Caco-2 (cell line): ENCODE measurements at regions not wholly inside any gene's neighbourhood (a gene's known extent, or its start where the extent isn't known, plus 50 kb on each side); places are given as distances from the start of the nearest gene placed in this dataset.

Experiments used
- BruUV-seq: library from RNA; stranded (reverse); fragments of 400-500 nt; replicated peaks from 2 replicates; lab custom pipeline; 2021; lab: Mats Ljungman, UMichigan
- CTCF ChIA-PET: fragments of 300-600 bp; sonication (Branson Sonifier 250); formaldehyde crosslinking; loops from one replicate; lab custom pipeline; 2022; ENCODE audit warnings: antibody characterized with exemption; lab: Charles Lee
- POLR2A ChIA-PET: fragments of 300-600 bp; sonication (Branson Sonifier 250); formaldehyde crosslinking; loops from one replicate; lab custom pipeline; 2022; ENCODE audit warnings: antibody characterized with exemption; lab: Charles Lee
- DNase-seq, 2 experiments: peaks; one replicate each; pipeline versions ENCODE4 v3.0.0 to v3.0.0-alpha.2; 2020 to 2022
- H3K27me3 ChIP-seq: replicated peaks from 2 replicates; pipeline ENCODE4 v1.6.0; 2011; ENCODE audit warnings: low read length; ENCODE audit not compliant: control insufficient read depth, insufficient read depth
- H3K36me3 ChIP-seq: 2 replicates; pipeline ENCODE4 v1.5.1; 2011; ENCODE audit warnings: low read length; ENCODE audit not compliant: control insufficient read depth, insufficient read depth
- H3K4me1 ChIP-seq: fragments of 250-450 bp; sonication (Bioruptor Pico); 2 replicates; pipeline ENCODE4 v1.5.1; 2020; ENCODE audit warnings: mild to moderate bottlenecking
- H3K4me3 ChIP-seq: 2 replicates; pipeline ENCODE4 v1.5.1; 2011; ENCODE audit warnings: low read depth, mild to moderate bottlenecking, control low read depth, low read length
- H3K9me3 ChIP-seq: fragments of 250-450 bp; sonication (Bioruptor Pico); 2 replicates; pipeline ENCODE4 v1.5.1; 2020; ENCODE audit warnings: mild to moderate bottlenecking, moderate library complexity
- H3K27ac Mint-ChIP-seq: one replicate; pipeline ENCODE4 v1.8.0; 2022; ENCODE audit warnings: mixed read lengths; ENCODE audit not compliant: unreplicated experiment
- H3K27me3 Mint-ChIP-seq: one replicate; pipeline ENCODE4 v1.8.0; 2022; ENCODE audit warnings: mixed read lengths; ENCODE audit not compliant: insufficient read depth, unreplicated experiment
- H3K36me3 Mint-ChIP-seq: one replicate; pipeline ENCODE4 v1.8.0; 2022; ENCODE audit warnings: mild to moderate bottlenecking, mixed read lengths; ENCODE audit not compliant: insufficient read depth, unreplicated experiment
- H3K4me1 Mint-ChIP-seq: one replicate; pipeline ENCODE4 v1.8.0; 2022; ENCODE audit warnings: low read depth, mixed read lengths; ENCODE audit not compliant: unreplicated experiment
- H3K4me3 Mint-ChIP-seq: one replicate; pipeline ENCODE4 v1.8.0; 2022; ENCODE audit warnings: mild to moderate bottlenecking, moderate library complexity, mixed read lengths; ENCODE audit not compliant: unreplicated experiment
- H3K9me3 Mint-ChIP-seq: one replicate; pipeline ENCODE4 v1.8.0; 2022; ENCODE audit warnings: mixed read lengths; ENCODE audit not compliant: unreplicated experiment
- CTCF ChIP-seq, 2 experiments: fragments of 200-600 bp in 1 of 2; IDR thresholded peaks; 1 replicate in 1 of 2; 2 replicates in 1 of 2; pipeline versions ENCODE4 v1.5.1 to v1.8.0; 2011 to 2022; ENCODE audit warnings: antibody characterized with exemption in 1 of 2, control low read depth in 1 of 2, inconsistent platforms in 1 of 2, low read depth in 1 of 2, low read length in 1 of 2, mild to moderate bottlenecking in 1 of 2, moderate library complexity in 1 of 2; ENCODE audit not compliant: insufficient read depth in 1 of 2, severe bottlenecking in 1 of 2, unreplicated experiment in 1 of 2
- intact Hi-C: fragments of 100-400 bp; cut with micrococcal nuclease; formaldehyde crosslinking; loops from one replicate; pipeline ENCODE4 v1.10.0; 2022; ENCODE audit not compliant: unreplicated experiment

- Mint-ChIP-seq H3K9me3 (no peaks in the 10 kb centered on the region), H3K27me3 (peaks cover 13% of the 10 kb centered on the region), H3K27ac (no peak overlapping the region), H3K36me3 (no peaks in the 10 kb centered on the region), H3K4me1 (no peaks in the 10 kb centered on the region), H3K4me3 (no peak overlapping the region)
- CTCF ChIA-PET: no interaction called here
- Histone ChIP-seq H3K9me3 (no peaks in the 10 kb centered on the region), H3K4me1 (no peaks in the 10 kb centered on the region), H3K36me3 (no peaks in the 10 kb centered on the region), H3K4me3 (no peak overlapping the region), H3K27me3 (no peaks in the 10 kb centered on the region; the same call in 1 of the 2 replicates)
- DNase-seq: no peak
- intact Hi-C loops: no loop called here
- no TSS peak for BruUV-seq
- POLR2A ChIA-PET: no interaction called here
- no peak for TF ChIP-seq CTCF (IDR thresholded peaks at IDR 0.05; ENCODE audit: insufficient read depth in 1 of 2, low read depth in 1 of 2, low read length in 1 of 2, severe bottlenecking in 1 of 2, unreplicated experiment in 1 of 2)
These were observed 354.0 kb downstream of the FOXL1 start for GRCh38 chr16:86932130-86932982.

GRCh38 chr16:86934581-86935375, 356.4 kb downstream of the FOXL1 start:
- no peaks in the 10 kb centered on the region for H3K36me3 ChIP-seq
- ChIA-PET CTCF (no interaction called here), POLR2A (no interaction called here)
- intact Hi-C loops: no loop called here
- H3K9me3 Mint-ChIP-seq: peaks cover 5% of the 10 kb centered on the region
- no peak overlapping the region for H3K27ac Mint-ChIP-seq
- H3K4me1 ChIP-seq: no peaks in the 10 kb centered on the region
- TF ChIP-seq CTCF (IDR thresholded peaks at IDR 0.05; ENCODE audit: insufficient read depth in 1 of 2, low read depth in 1 of 2, low read length in 1 of 2, severe bottlenecking in 1 of 2, unreplicated experiment in 1 of 2): no peak
- H3K36me3 Mint-ChIP-seq: no peaks in the 10 kb centered on the region
- DNase-seq: no peak
- no peaks in the 10 kb centered on the region; the same call in 1 of the 2 replicates for H3K27me3 ChIP-seq
- H3K9me3 ChIP-seq: peaks cover 11% of the 10 kb centered on the region; the same call in 1 of the 2 replicates
- H3K4me3 Mint-ChIP-seq: no peak overlapping the region
- H3K4me1 Mint-ChIP-seq: no peaks in the 10 kb centered on the region
- no TSS peak for BruUV-seq
- peaks cover 13% of the 10 kb centered on the region for H3K27me3 Mint-ChIP-seq
- no peak overlapping the region for H3K4me3 ChIP-seq

DNA sequence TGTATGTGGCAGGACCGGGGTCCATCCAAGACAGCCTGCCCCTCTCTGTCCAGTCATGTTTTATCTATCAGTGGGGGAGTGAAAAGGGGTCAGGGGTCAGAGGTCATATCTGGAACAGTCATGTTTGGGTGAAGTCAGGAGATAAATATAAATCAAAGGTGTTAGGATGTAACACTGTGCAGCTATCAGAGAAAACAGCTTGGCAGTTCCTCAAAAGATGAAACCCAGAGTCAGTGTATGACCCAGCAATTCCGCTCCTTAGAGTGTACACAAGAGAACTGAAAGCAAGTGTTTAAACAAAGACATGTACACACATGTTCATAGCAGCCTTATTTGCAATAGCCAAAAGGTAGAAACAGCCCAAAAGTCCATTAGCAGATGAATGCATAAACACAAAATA, 361.3 kb downstream of the FOXL1 start:
- POLR2A ChIA-PET: no interaction called here
- H3K36me3 ChIP-seq: no peaks in the 10 kb centered on the region

More for the DNA sequence above, 361.3 kb downstream of the FOXL1 start:
- Histone ChIP-seq H3K4me3 (no peak overlapping the region), H3K27me3 (no peaks in the 10 kb centered on the region; the same call in 1 of the 2 replicates), H3K4me1 (no peaks in the 10 kb centered on the region), H3K9me3 (peaks cover 13% of the 10 kb centered on the region; the same call in 1 of the 2 replicates)
- CTCF ChIA-PET: no interaction called here
- no peak for DNase-seq
- Mint-ChIP-seq H3K9me3 (peaks cover 20% of the 10 kb centered on the region), H3K4me1 (no peaks in the 10 kb centered on the region), H3K27ac (no peak overlapping the region), H3K27me3 (peaks cover 13% of the 10 kb centered on the region), H3K4me3 (no peak overlapping the region), H3K36me3 (no peaks in the 10 kb centered on the region)
- intact Hi-C loops: no loop called here
- no peak for TF ChIP-seq CTCF (IDR thresholded peaks at IDR 0.05; ENCODE audit: insufficient read depth in 1 of 2, low read depth in 1 of 2, low read length in 1 of 2, severe bottlenecking in 1 of 2, unreplicated experiment in 1 of 2)
- no TSS peak for BruUV-seq
